GM23338 (cell line): ENCODE measurements at regions not wholly inside any gene's neighbourhood (a gene's known extent, or its start where the extent isn't known, plus 50 kb on each side); places are given as distances from the start of the nearest gene placed in this dataset.

Experiments used
- ATAC-seq: fragments of 200-7000 bp; cut with Tn5 transposase; 3 replicates; pipeline ENCODE4 v1.9.1; 2020
- DNase-seq: peaks from one replicate; pipeline ENCODE4 v3.0.0-alpha.2; 2015; ENCODE audit warnings: low spot score
- H2AFZ ChIP-seq: fragments of 200-600 bp; sonication (generic); 2 replicates; pipeline ENCODE4 v1.8.0; 2016; ENCODE audit warnings: antibody characterized with exemption, mild to moderate bottlenecking, moderate library complexity
- H3F3A ChIP-seq: fragments of 200-600 bp; sonication (generic); replicated peaks from 2 replicates; pipeline ENCODE4 v1.8.0; 2017; ENCODE audit warnings: antibody characterized with exemption, mixed run types, low read depth
- H3K27ac ChIP-seq: fragments of 200-600 bp; sonication (generic); 2 replicates; pipeline ENCODE4 v1.6.1; 2016; ENCODE audit warnings: low read depth
- H3K27me3 ChIP-seq: fragments of 200-600 bp; sonication (generic); 2 replicates; pipeline ENCODE4 v1.8.0; 2016; ENCODE audit warnings: mild to moderate bottlenecking, mixed run types, moderate library complexity; ENCODE audit not compliant: insufficient read depth
- H3K36me3 ChIP-seq: fragments of 200-600 bp; sonication (generic); 2 replicates; pipeline ENCODE4 v1.8.0; 2016; ENCODE audit warnings: mild to moderate bottlenecking; ENCODE audit not compliant: insufficient read depth
- H3K4me1 ChIP-seq: fragments of 200-600 bp; sonication (generic); 2 replicates; pipeline ENCODE4 v1.8.0; 2016; ENCODE audit warnings: mild to moderate bottlenecking, moderate library complexity; ENCODE audit not compliant: insufficient read depth
- H3K4me2 ChIP-seq: fragments of 200-600 bp; sonication (generic); 2 replicates; pipeline ENCODE4 v1.7.1; 2017; ENCODE audit warnings: mixed run types
- H3K4me3 ChIP-seq: fragments of 200-600 bp; sonication (generic); 2 replicates; pipeline ENCODE4 v1.6.1; 2016; ENCODE audit warnings: mixed run types
- H3K79me2 ChIP-seq: fragments of 200-600 bp; sonication (generic); replicated peaks from 2 replicates; pipeline ENCODE4 v1.8.0; 2017; ENCODE audit warnings: mild to moderate bottlenecking; ENCODE audit not compliant: insufficient read depth
- H3K9me2 ChIP-seq: fragments of 200-600 bp; sonication (generic); 2 replicates; pipeline ENCODE4 v1.8.0; 2017; ENCODE audit not compliant: insufficient read depth
- H4K20me1 ChIP-seq: fragments of 200-600 bp; sonication (generic); replicated peaks from 2 replicates; pipeline ENCODE4 v1.8.0; 2017; ENCODE audit warnings: mild to moderate bottlenecking; ENCODE audit not compliant: insufficient read depth
- H3K27ac Mint-ChIP-seq: 2 replicates; pipeline ENCODE4 v1.8.0; 2020; ENCODE audit warnings: inconsistent platforms, mild to moderate bottlenecking, moderate library complexity, mixed read lengths
- H3K27me3 Mint-ChIP-seq: 3 replicates; pipeline ENCODE4 v1.8.0; 2022; ENCODE audit warnings: low read depth, mild to moderate bottlenecking, moderate library complexity, mixed read lengths, inconsistent platforms; ENCODE audit not compliant: insufficient read depth, poor library complexity
- H3K36me3 Mint-ChIP-seq: 3 replicates; pipeline ENCODE4 v1.8.0; 2021; ENCODE audit warnings: low read depth, mild to moderate bottlenecking, inconsistent platforms, moderate library complexity, mixed read lengths
- H3K4me1 Mint-ChIP-seq: 3 replicates; pipeline ENCODE4 v1.8.0; 2020; ENCODE audit warnings: mild to moderate bottlenecking, inconsistent platforms, mixed read lengths
- H3K4me3 Mint-ChIP-seq: 3 replicates; pipeline ENCODE4 v1.8.0; 2021; ENCODE audit warnings: moderate library complexity, mild to moderate bottlenecking, inconsistent platforms, mixed read lengths
- H3K9me3 Mint-ChIP-seq: 3 replicates; pipeline ENCODE4 v1.8.0; 2020; ENCODE audit warnings: moderate library complexity, mild to moderate bottlenecking, inconsistent platforms, mixed read lengths
- CREB1 ChIP-seq: fragments of 250-450 bp; sonication (Bioruptor Pico); IDR thresholded peaks from 2 replicates; pipeline ENCODE4 v1.5.0; 2020; ENCODE audit warnings: low read depth, mild to moderate bottlenecking, moderate library complexity
- ETS1 ChIP-seq: IDR thresholded peaks from 2 replicates; pipeline ENCODE4 v1.6.1; 2016; ENCODE audit warnings: antibody characterized with exemption
- EZH2phosphoT487 ChIP-seq: fragments of 200-600 bp; sonication (generic); IDR thresholded peaks from one replicate; pipeline ENCODE4 v1.8.1; 2018; ENCODE audit warnings: antibody characterized with exemption; ENCODE audit not compliant: unreplicated experiment
- JUNB ChIP-seq: IDR thresholded peaks from one replicate; pipeline ENCODE4 v1.6.1; 2016; ENCODE audit warnings: antibody characterized with exemption; ENCODE audit not compliant: unreplicated experiment
- NANOG ChIP-seq: IDR thresholded peaks from 2 replicates; pipeline ENCODE4 v1.6.1; 2016; ENCODE audit warnings: antibody characterized with exemption, borderline replicate concordance
- ZNF462 ChIP-seq: fragments of 250-450 bp; sonication (Bioruptor Pico); IDR thresholded peaks from 2 replicates; pipeline ENCODE4 v1.5.0; 2020; ENCODE audit warnings: mild to moderate bottlenecking, moderate library complexity

- TF ChIP-seq ZNF462 (CRISPR knock-in tag), result no peak
- no peak for TF ChIP-seq JUNB
- TF ChIP-seq ETS1, result no peak
- no peak for TF ChIP-seq CREB1 (CRISPR knock-in tag)
- TF ChIP-seq NANOG, result no peak
Measured at GRCh38 chr3:170737498-170738162, 132.4 kb downstream of the RPL22L1 start (continued).

- H3K36me3 ChIP-seq, result no peaks in the 10 kb centered on the region
- H4K20me1 ChIP-seq, result no peaks in the 10 kb centered on the region
- H3K27ac Mint-ChIP-seq, result no peak overlapping the region
- no peaks in the 10 kb centered on the region; the same call in 1 of the 2 replicates for H3K9me2 ChIP-seq
- H3K27me3 Mint-ChIP-seq, result no peaks in the 10 kb centered on the region
- no peaks in the 10 kb centered on the region for H3K9me3 Mint-ChIP-seq
- H3K4me3 Mint-ChIP-seq, result no peak overlapping the region
- peaks cover 19% of the 10 kb centered on the region for H3K4me1 ChIP-seq
- H3K4me3 ChIP-seq, result no peak overlapping the region
- H3K27ac ChIP-seq, result no peak overlapping the region
- H3K4me2 ChIP-seq, result no peak overlapping the region
- no peak overlapping the region for H2AFZ ChIP-seq
- ATAC-seq (no peak), DNase-seq (no peak)
- H3K36me3 Mint-ChIP-seq, result no peaks in the 10 kb centered on the region
- peaks cover 21% of the 10 kb centered on the region for H3K4me1 Mint-ChIP-seq
- TF ChIP-seq ETS1 (no peak), EZH2phosphoT487 (no peak), NANOG (no peak)
- H3F3A ChIP-seq, result no peaks in the 10 kb centered on the region
- H3K27me3 ChIP-seq, result no peaks in the 10 kb centered on the region
- no peaks in the 10 kb centered on the region for H3K79me2 ChIP-seq
Measured at GRCh38 chr3:170735821-170736220, 134.2 kb downstream of the RPL22L1 start.
